OCI-LY7 (cell line): ENCODE measurements at regions not wholly inside any gene's neighbourhood (a gene's known extent, or its start where the extent isn't known, plus 50 kb on each side); places are given as distances from the start of the nearest gene placed in this dataset.

ENCODE experiments used
- EZH2phosphoT487 ChIP-seq: fragments of 200-600 bp; sonication (generic); IDR thresholded peaks from 2 replicates; pipeline ENCODE4 v1.6.1; 2018; ENCODE audit warnings: low read depth, borderline replicate concordance, mild to moderate bottlenecking, mixed run types, antibody characterized with exemption, low read length, moderate library complexity, mixed read lengths
- TF ChIP-seq, protein P1 (sequence below): fragments of 200-600 bp; sonication (generic); conservative IDR thresholded peaks from 2 replicates; pipeline ENCODE4 v1.5.1; 2014; ENCODE audit warnings: mild to moderate bottlenecking, antibody characterized with exemption, low read length, moderate library complexity, mixed read lengths

GRCh38 chr18:68387246-68387645 lies 327.7 kb downstream of the TMX3 start:
- TF ChIP-seq, protein P1, sequence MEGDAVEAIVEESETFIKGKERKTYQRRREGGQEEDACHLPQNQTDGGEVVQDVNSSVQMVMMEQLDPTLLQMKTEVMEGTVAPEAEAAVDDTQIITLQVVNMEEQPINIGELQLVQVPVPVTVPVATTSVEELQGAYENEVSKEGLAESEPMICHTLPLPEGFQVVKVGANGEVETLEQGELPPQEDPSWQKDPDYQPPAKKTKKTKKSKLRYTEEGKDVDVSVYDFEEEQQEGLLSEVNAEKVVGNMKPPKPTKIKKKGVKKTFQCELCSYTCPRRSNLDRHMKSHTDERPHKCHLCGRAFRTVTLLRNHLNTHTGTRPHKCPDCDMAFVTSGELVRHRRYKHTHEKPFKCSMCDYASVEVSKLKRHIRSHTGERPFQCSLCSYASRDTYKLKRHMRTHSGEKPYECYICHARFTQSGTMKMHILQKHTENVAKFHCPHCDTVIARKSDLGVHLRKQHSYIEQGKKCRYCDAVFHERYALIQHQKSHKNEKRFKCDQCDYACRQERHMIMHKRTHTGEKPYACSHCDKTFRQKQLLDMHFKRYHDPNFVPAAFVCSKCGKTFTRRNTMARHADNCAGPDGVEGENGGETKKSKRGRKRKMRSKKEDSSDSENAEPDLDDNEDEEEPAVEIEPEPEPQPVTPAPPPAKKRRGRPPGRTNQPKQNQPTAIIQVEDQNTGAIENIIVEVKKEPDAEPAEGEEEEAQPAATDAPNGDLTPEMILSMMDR, result no peak
- no peak for TF ChIP-seq EZH2phosphoT487
